ENCODE measurements at regions not wholly inside any gene's neighbourhood (a gene's known extent, or its start where the extent isn't known, plus 50 kb on each side); places are given as distances from the start of the nearest gene placed in this dataset.

DNA sequence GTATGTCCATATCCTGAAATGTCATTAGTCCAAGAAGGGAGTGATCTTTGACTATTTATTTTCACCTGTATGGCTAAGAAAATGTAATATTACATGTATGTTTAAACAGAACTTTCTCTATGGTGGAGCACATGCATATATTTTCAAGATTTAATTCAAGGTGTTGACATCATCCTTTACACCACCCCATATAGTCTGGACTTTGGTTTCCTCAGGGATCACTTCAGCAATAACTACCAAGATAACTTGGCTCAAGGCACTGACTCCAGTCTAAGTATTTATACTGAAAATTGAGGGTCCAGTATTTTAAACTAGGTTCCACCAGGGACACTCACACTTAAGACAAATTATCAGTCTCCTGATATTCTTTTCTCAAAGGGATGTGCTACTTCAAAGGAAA lies 660.6 kb downstream of the EFNB2 start:
- no peak overlapping the region for H3K4me3 ChIP-seq (ENCODE audit: low read length)
- no peaks in the 10 kb centered on the region for H3K27me3 ChIP-seq (ENCODE audit: low read length)
- H3K36me3 ChIP-seq (ENCODE audit: insufficient read depth, low read length): no peaks in the 10 kb centered on the region
- no peaks in the 10 kb centered on the region for H3K9me2 ChIP-seq (replicated peaks; ENCODE audit: insufficient read depth, low read length)
- H4K20me1 ChIP-seq (ENCODE audit: insufficient read depth, low read depth, low read length): no peaks in the 10 kb centered on the region
- peaks cover 34% of the 10 kb centered on the region for H3K9me3 ChIP-seq (ENCODE audit: low read length)
- H3K27ac ChIP-seq (ENCODE audit: low read length): no peak overlapping the region
- no peak for DNase-seq
- no peaks in the 10 kb centered on the region for H3K79me2 ChIP-seq (ENCODE audit: low read length)
- no peak overlapping the region for H3K4me2 ChIP-seq (ENCODE audit: low read depth, low read length, poor library complexity, severe bottlenecking)
- no peaks in the 10 kb centered on the region for H3K4me1 ChIP-seq (ENCODE audit: low read length)
- H2AFZ ChIP-seq (ENCODE audit: low read length): no peak overlapping the region
- H3K9ac ChIP-seq (ENCODE audit: low read length): no peak overlapping the region

DNA sequence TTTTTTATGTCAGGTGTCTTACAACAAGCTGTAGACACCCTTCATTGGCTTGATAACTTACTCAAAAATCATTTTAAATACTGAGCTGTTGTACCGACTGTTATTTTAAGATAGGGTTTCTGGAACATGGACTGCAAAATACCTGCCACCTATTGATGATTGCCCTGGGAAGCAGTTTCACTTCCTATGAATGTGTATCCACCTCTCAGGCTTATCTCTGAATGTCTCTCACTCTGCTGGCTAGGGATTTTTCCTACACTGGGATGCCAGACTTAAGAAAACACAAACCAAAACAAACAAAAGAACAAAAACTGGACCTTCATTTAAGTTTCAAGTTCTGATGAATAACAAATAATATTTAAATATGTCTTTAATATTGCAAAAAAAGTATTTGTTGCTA lies 663.7 kb downstream of the EFNB2 start:
- H3K36me3 ChIP-seq (ENCODE audit: insufficient read depth, low read length): no peaks in the 10 kb centered on the region
- DNase-seq: no peak
- H2AFZ ChIP-seq (ENCODE audit: low read length): no peak overlapping the region
- H4K20me1 ChIP-seq (ENCODE audit: insufficient read depth, low read depth, low read length): no peaks in the 10 kb centered on the region
- H3K79me2 ChIP-seq (ENCODE audit: low read length): no peaks in the 10 kb centered on the region
- H3K4me1 ChIP-seq (ENCODE audit: low read length): no peaks in the 10 kb centered on the region
- no peak overlapping the region for H3K9ac ChIP-seq (ENCODE audit: low read length)
- H3K27me3 ChIP-seq (ENCODE audit: low read length): no peaks in the 10 kb centered on the region
- H3K9me3 ChIP-seq (ENCODE audit: low read length): peaks cover 32% of the 10 kb centered on the region
- H3K27ac ChIP-seq (ENCODE audit: low read length): no peak overlapping the region
- no peak overlapping the region for H3K4me2 ChIP-seq (ENCODE audit: low read depth, low read length, poor library complexity, severe bottlenecking)
- no peaks in the 10 kb centered on the region for H3K9me2 ChIP-seq (replicated peaks; ENCODE audit: insufficient read depth, low read length)
- H3K4me3 ChIP-seq (ENCODE audit: low read length): no peak overlapping the region

DNA sequence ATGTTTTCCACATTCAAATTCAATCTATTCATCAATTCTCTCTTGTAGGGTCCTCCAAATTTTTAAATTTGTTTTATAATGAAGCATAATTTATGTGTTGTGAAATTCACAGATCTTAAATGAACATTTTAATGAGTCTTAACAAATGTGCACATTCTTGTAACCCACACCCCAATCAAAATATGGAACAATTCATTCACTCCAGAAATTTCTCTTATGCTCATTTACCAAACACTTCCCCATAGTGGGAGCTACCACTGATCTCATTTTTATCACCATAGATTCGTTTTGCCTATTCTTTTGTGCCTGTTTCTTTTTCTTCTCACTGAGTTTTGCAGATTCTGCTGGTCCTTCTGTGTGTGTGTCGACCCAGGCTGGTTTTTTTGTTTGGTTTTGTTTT lies 664.1 kb downstream of the EFNB2 start:
- Histone ChIP-seq H2AFZ (ENCODE audit: low read length) (no peak overlapping the region), H3K36me3 (ENCODE audit: insufficient read depth, low read length) (no peaks in the 10 kb centered on the region), H3K4me2 (ENCODE audit: low read depth, low read length, poor library complexity, severe bottlenecking) (no peak overlapping the region), H3K27ac (ENCODE audit: low read length) (no peak overlapping the region), H3K79me2 (ENCODE audit: low read length) (no peaks in the 10 kb centered on the region), H3K4me1 (ENCODE audit: low read length) (no peaks in the 10 kb centered on the region), H4K20me1 (ENCODE audit: insufficient read depth, low read depth, low read length) (no peaks in the 10 kb centered on the region), H3K27me3 (ENCODE audit: low read length) (no peaks in the 10 kb centered on the region), H3K4me3 (ENCODE audit: low read length) (no peak overlapping the region), H3K9me3 (ENCODE audit: low read length) (peaks cover 28% of the 10 kb centered on the region), H3K9ac (ENCODE audit: low read length) (no peak overlapping the region), H3K9me2 (replicated peaks; ENCODE audit: insufficient read depth, low read length) (no peaks in the 10 kb centered on the region)
- no peak for DNase-seq

DNA sequence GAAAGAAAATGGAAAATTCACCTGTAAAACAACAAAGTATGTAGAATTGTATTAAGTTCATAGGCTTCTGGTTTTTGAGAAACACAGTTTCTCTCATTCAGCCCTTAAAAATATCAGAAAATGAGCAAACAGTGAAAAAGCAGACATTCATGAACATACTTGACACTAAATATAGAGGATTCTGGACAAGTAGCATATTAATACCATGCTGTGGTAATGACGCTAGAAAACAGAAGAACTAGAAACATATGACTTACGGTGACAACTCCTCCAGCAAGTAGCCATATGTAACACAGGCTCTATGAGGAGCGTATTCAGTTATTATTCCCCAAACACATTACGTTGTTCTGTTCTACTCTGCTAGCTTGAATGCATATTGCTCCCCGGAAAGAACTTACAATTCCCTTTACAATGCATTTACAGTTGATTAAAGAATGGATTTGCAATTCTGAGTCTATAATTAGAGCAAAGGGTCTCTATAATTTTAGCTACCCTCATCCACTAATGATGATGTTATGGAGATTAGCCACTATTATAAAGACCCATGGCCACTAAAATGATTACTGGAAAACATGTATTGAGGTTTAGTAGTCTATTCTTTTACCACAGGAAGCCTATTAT lies 672.1 kb downstream of the EFNB2 start:
- Histone ChIP-seq H3K9ac (ENCODE audit: low read length) (no peak overlapping the region), H3K9me2 (replicated peaks; ENCODE audit: insufficient read depth, low read length) (no peaks in the 10 kb centered on the region), H3K4me1 (ENCODE audit: low read length) (no peaks in the 10 kb centered on the region), H2AFZ (ENCODE audit: low read length) (no peak overlapping the region), H4K20me1 (ENCODE audit: insufficient read depth, low read depth, low read length) (no peaks in the 10 kb centered on the region), H3K27ac (ENCODE audit: low read length) (no peak overlapping the region), H3K9me3 (ENCODE audit: low read length) (peaks cover 22% of the 10 kb centered on the region), H3K36me3 (ENCODE audit: insufficient read depth, low read length) (no peaks in the 10 kb centered on the region), H3K4me2 (ENCODE audit: low read depth, low read length, poor library complexity, severe bottlenecking) (no peak overlapping the region), H3K4me3 (ENCODE audit: low read length) (no peak overlapping the region), H3K79me2 (ENCODE audit: low read length) (no peaks in the 10 kb centered on the region), H3K27me3 (ENCODE audit: low read length) (no peaks in the 10 kb centered on the region)
- DNase-seq: no peak

DNA sequence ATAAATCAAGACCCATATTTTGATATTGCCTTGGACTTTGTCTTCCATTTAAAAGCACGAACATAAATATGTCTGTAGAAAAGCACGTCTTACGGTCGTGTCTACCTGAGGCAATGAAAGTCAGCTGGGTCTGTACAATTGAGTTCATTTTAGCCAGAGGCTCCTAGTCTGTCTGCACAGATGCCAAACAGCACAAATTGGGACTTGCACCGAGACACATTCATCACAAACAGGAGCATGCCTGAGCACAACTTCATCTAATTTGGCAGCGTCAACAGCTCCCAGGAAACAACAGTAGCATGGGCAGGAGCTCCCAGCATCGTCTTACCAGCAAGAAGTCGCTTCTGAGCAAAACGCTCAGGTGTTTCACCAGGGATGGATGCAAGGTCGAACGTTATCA lies 687.0 kb downstream of the EFNB2 start:
- no peaks in the 10 kb centered on the region for H3K9me2 ChIP-seq (replicated peaks; ENCODE audit: insufficient read depth, low read length)
- DNase-seq: no peak
- no peak overlapping the region for H3K9ac ChIP-seq (ENCODE audit: low read length)
- H3K27ac ChIP-seq (ENCODE audit: low read length): no peak overlapping the region
- H3K9me3 ChIP-seq (ENCODE audit: low read length): peaks cover 9% of the 10 kb centered on the region; the same call in 1 of the 2 replicates
- H3K4me1 ChIP-seq (ENCODE audit: low read length): no peaks in the 10 kb centered on the region
- no peak overlapping the region for H2AFZ ChIP-seq (ENCODE audit: low read length)
- no peaks in the 10 kb centered on the region for H3K79me2 ChIP-seq (ENCODE audit: low read length)
- no peaks in the 10 kb centered on the region for H4K20me1 ChIP-seq (ENCODE audit: insufficient read depth, low read depth, low read length)
- H3K36me3 ChIP-seq (ENCODE audit: insufficient read depth, low read length): no peaks in the 10 kb centered on the region
- H3K4me3 ChIP-seq (ENCODE audit: low read length): no peak overlapping the region
- H3K27me3 ChIP-seq (ENCODE audit: low read length): no peaks in the 10 kb centered on the region
- H3K4me2 ChIP-seq (ENCODE audit: low read depth, low read length, poor library complexity, severe bottlenecking): no peak overlapping the region

DNA sequence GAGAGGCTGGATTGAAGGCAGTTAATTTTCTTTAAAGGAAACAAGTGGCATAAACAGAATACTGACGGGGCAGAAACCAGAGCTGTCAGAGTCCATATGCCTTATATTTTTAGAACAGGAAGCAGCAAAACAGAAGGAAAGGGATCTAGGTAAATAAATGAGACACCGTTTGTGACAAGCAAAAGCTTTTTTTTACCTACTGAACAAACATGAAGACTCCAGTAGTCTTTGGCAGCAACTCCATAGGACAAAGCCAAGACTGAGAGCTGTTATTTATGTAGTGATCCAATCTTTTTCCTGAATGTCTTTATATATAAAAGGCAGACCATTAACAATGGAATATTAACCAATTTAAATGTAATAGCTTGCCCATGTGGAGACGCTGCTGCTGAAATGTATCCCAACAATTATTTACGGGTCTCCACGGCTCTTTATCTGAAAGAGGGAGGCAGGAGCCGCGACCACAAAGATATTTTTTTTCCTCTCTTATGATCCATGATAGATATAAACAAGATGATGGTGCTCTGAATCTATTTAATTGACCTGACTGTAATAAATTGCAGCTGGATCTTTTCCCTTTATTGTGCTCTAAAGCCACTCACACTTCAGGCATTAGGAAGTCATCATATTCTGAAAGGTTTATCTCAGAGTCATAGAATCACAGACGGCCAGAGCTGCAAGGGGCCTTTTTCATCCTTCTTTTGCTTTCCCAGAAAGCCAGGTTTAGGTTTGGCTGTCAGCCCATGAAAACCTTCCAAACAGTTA lies 687.8 kb downstream of the EFNB2 start:
- Histone ChIP-seq H3K27ac (ENCODE audit: low read length) (no peak overlapping the region), H3K4me1 (ENCODE audit: low read length) (no peaks in the 10 kb centered on the region), H3K9me3 (ENCODE audit: low read length) (peaks cover 12% of the 10 kb centered on the region; the same call in 1 of the 2 replicates), H3K9ac (ENCODE audit: low read length) (no peak overlapping the region), H3K27me3 (ENCODE audit: low read length) (no peaks in the 10 kb centered on the region), H3K4me3 (ENCODE audit: low read length) (no peak overlapping the region), H3K79me2 (ENCODE audit: low read length) (no peaks in the 10 kb centered on the region), H2AFZ (ENCODE audit: low read length) (no peak overlapping the region), H3K9me2 (replicated peaks; ENCODE audit: insufficient read depth, low read length) (no peaks in the 10 kb centered on the region), H3K36me3 (ENCODE audit: insufficient read depth, low read length) (no peaks in the 10 kb centered on the region), H4K20me1 (ENCODE audit: insufficient read depth, low read depth, low read length) (no peaks in the 10 kb centered on the region), H3K4me2 (ENCODE audit: low read depth, low read length, poor library complexity, severe bottlenecking) (no peak overlapping the region)
- no peak for DNase-seq

DNA sequence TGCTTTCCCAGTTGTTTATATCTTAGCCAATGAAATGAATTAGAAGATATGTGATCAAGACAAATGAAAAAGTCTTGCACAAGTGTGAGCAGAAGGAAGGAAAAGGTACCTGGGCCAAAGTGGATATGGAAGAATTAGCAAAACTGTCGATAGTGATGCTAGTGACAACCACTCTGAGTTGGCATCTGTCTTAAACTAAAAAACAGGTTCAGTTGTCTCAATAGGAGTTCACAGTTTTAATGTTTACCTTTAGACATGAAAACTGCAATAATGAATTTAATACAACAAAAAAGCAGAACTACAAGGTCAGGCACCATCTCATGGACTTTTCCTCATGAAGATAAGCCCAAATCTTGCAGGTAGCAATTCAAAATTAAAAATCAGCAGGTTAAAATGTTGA lies 688.5 kb downstream of the EFNB2 start:
- H3K27ac ChIP-seq (ENCODE audit: low read length): no peak overlapping the region
- H3K27me3 ChIP-seq (ENCODE audit: low read length): no peaks in the 10 kb centered on the region
- no peaks in the 10 kb centered on the region for H3K79me2 ChIP-seq (ENCODE audit: low read length)
- no peaks in the 10 kb centered on the region for H3K4me1 ChIP-seq (ENCODE audit: low read length)
- H3K4me2 ChIP-seq (ENCODE audit: low read depth, low read length, poor library complexity, severe bottlenecking): no peak overlapping the region
- no peaks in the 10 kb centered on the region for H3K9me2 ChIP-seq (replicated peaks; ENCODE audit: insufficient read depth, low read length)
- DNase-seq: no peak
- H3K9ac ChIP-seq (ENCODE audit: low read length): no peak overlapping the region
- H2AFZ ChIP-seq (ENCODE audit: low read length): no peak overlapping the region
- H4K20me1 ChIP-seq (ENCODE audit: insufficient read depth, low read depth, low read length): no peaks in the 10 kb centered on the region
- H3K9me3 ChIP-seq (ENCODE audit: low read length): peaks cover 11% of the 10 kb centered on the region; the same call in 1 of the 2 replicates
- H3K36me3 ChIP-seq (ENCODE audit: insufficient read depth, low read length): no peaks in the 10 kb centered on the region
- H3K4me3 ChIP-seq (ENCODE audit: low read length): no peak overlapping the region

DNA sequence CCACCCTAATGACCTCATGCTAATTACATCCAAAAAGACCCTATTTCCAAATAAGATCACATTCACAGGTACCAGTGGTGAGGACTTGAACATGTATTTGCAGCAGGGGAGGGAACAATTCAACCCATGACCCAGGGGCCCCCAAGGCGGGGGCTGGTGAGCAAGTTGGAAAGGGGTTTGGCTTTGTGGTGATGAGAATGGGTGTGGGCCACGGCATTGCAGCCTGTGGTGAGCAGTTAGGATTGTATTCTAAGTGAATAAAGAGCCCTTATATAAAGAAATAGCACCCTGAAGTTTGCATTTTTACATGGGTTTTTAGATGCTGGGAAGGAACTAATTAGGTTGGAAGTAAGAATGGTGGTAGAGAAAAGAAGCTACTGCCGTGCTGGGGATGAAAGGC lies 694.2 kb downstream of the EFNB2 start:
- Histone ChIP-seq H3K9ac (ENCODE audit: low read length) (no peak overlapping the region), H4K20me1 (ENCODE audit: insufficient read depth, low read depth, low read length) (no peaks in the 10 kb centered on the region), H3K4me1 (ENCODE audit: low read length) (no peaks in the 10 kb centered on the region), H3K4me3 (ENCODE audit: low read length) (no peak overlapping the region), H2AFZ (ENCODE audit: low read length) (no peak overlapping the region), H3K9me3 (ENCODE audit: low read length) (peaks cover 13% of the 10 kb centered on the region), H3K4me2 (ENCODE audit: low read depth, low read length, poor library complexity, severe bottlenecking) (no peak overlapping the region), H3K27ac (ENCODE audit: low read length) (no peak overlapping the region), H3K9me2 (replicated peaks; ENCODE audit: insufficient read depth, low read length) (no peaks in the 10 kb centered on the region), H3K36me3 (ENCODE audit: insufficient read depth, low read length) (no peaks in the 10 kb centered on the region), H3K27me3 (ENCODE audit: low read length) (no peaks in the 10 kb centered on the region), H3K79me2 (ENCODE audit: low read length) (no peaks in the 10 kb centered on the region)
- DNase-seq: no peak
